Endodermal cell (in vitro differentiated cells): ENCODE measurements at regions not wholly inside any gene's neighbourhood (a gene's known extent, or its start where the extent isn't known, plus 50 kb on each side); places are given as distances from the start of the nearest gene placed in this dataset.

Source experiments
- DNase-seq: peaks from one replicate; pipeline ENCODE4 v3.0.0-alpha.2; 2017
- H3K27ac ChIP-seq: 2 replicates; pipeline ENCODE4 v1.5.1; 2013; ENCODE audit warnings: mild to moderate bottlenecking, low read depth, low read length, moderate library complexity
- H3K27me3 ChIP-seq: 2 replicates; pipeline ENCODE4 v1.6.1; 2013; ENCODE audit warnings: mild to moderate bottlenecking, low read length, moderate library complexity; ENCODE audit not compliant: insufficient read depth, control insufficient read depth, poor library complexity, severe bottlenecking
- H3K36me3 ChIP-seq: 2 replicates; pipeline ENCODE4 v1.7.0; 2013; ENCODE audit warnings: mild to moderate bottlenecking, low read length, moderate library complexity; ENCODE audit not compliant: control insufficient read depth, insufficient read depth
- H3K4me1 ChIP-seq: one replicate; pipeline ENCODE4 v1.7.0; 2013; ENCODE audit warnings: low read length; ENCODE audit not compliant: control insufficient read depth, insufficient read depth
- H3K4me3 ChIP-seq: 2 replicates; pipeline ENCODE4 v1.5.1; 2013; ENCODE audit warnings: mild to moderate bottlenecking, low read length, moderate library complexity
- H3K9ac ChIP-seq: 2 replicates; pipeline ENCODE4 v1.6.1; 2013; ENCODE audit warnings: mild to moderate bottlenecking, low read length, moderate library complexity; ENCODE audit not compliant: poor library complexity, severe bottlenecking; ENCODE audit errors: extremely low read depth
- H3K9me3 ChIP-seq: 2 replicates; pipeline ENCODE4 v1.6.1; 2013; ENCODE audit warnings: mild to moderate bottlenecking, low read length, moderate library complexity; ENCODE audit not compliant: control insufficient read depth
- H3K27ac Mint-ChIP-seq: 2 replicates; pipeline ENCODE4 v1.8.0; 2020; ENCODE audit warnings: mixed read lengths
- H3K27me3 Mint-ChIP-seq: 2 replicates; pipeline ENCODE4 v1.8.0; 2021; ENCODE audit warnings: mild to moderate bottlenecking, mixed read lengths; ENCODE audit not compliant: insufficient read depth
- H3K36me3 Mint-ChIP-seq: 2 replicates; pipeline ENCODE4 v1.8.0; 2020; ENCODE audit warnings: low read depth, mixed read lengths
- H3K4me1 Mint-ChIP-seq: 2 replicates; pipeline ENCODE4 v1.8.0; 2020; ENCODE audit warnings: mixed read lengths
- H3K4me3 Mint-ChIP-seq: 2 replicates; pipeline ENCODE4 v1.8.0; 2020; ENCODE audit warnings: mild to moderate bottlenecking, moderate library complexity, mixed read lengths
- H3K9me3 Mint-ChIP-seq: 2 replicates; pipeline ENCODE4 v1.8.0; 2020; ENCODE audit warnings: mild to moderate bottlenecking, mixed read lengths
- WGBS, 2 experiments: methylation state at CpG; one replicate each; pipeline versions ENCODE4 v1.1.5 to v1.1.7; 2013; ENCODE audit warnings: missing lambda C conversion rate in 2 of 2, mixed read lengths in 1 of 2; ENCODE audit not compliant: insufficient coverage in 1 of 2, insufficient read length in 1 of 2; 5-methylcytosine and 5-hydroxymethylcytosine counted together
- TF ChIP-seq, protein P1 (sequence below): fragments of 200-600 bp; sonication (generic); conservative IDR thresholded peaks from 2 replicates; pipeline ENCODE4 v1.5.0; 2021; ENCODE audit warnings: antibody characterized with exemption, mild to moderate bottlenecking

DNA sequence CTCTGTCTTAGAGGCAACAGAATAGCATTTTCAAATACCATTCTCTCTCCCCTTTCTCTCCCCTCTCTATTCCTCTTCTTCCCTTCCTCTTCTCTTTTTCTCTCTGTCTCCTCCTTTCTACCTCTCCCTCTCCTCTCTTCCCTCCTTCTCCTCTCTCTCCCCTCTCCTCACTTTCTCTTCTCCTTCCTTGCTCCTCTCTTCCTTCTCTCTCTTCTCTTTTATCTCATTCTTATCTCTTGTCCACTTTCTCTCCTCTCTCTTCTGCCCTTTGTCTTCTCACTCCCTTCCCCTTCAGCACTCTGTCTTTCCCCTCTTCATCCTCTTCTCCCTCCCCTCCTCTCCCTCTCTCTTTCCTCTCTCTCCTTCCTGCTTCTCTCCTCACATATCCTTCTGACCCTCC lies 2265.8 kb upstream of the TENM3 start:
- no peak overlapping the region for H3K27ac Mint-ChIP-seq

DNA sequence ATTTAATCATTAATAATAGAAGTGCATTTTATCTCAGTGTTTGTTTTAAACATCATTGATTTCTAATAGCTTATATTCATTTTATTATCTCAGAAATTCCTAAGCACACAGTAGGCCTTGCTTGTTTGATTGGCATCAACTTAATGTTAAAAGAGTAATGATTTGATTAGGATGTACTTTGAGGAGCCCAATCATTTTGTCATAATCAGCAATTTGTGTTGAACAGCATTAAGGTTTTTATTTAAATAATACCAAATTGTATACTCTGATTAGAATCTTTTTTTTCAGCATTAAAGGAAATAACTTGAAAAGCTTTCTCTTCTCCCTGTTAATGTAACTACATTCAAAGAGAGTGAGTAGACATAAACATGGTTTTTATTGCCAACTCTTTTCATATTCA lies 2262.0 kb upstream of the TENM3 start:
- H3K27ac ChIP-seq = no peak overlapping the region
- Mint-ChIP-seq H3K9me3 (no peaks in the 10 kb centered on the region), H3K36me3 (no peaks in the 10 kb centered on the region), H3K27ac (no peak overlapping the region), H3K4me1 (no peaks in the 10 kb centered on the region), H3K4me3 (no peak overlapping the region), H3K27me3 (no peaks in the 10 kb centered on the region)
- no peak for DNase-seq
- H3K27me3 ChIP-seq = no peaks in the 10 kb centered on the region
- H3K4me3 ChIP-seq = no peak overlapping the region
- H3K4me1 ChIP-seq = no peaks in the 10 kb centered on the region
- TF ChIP-seq, protein P1, sequence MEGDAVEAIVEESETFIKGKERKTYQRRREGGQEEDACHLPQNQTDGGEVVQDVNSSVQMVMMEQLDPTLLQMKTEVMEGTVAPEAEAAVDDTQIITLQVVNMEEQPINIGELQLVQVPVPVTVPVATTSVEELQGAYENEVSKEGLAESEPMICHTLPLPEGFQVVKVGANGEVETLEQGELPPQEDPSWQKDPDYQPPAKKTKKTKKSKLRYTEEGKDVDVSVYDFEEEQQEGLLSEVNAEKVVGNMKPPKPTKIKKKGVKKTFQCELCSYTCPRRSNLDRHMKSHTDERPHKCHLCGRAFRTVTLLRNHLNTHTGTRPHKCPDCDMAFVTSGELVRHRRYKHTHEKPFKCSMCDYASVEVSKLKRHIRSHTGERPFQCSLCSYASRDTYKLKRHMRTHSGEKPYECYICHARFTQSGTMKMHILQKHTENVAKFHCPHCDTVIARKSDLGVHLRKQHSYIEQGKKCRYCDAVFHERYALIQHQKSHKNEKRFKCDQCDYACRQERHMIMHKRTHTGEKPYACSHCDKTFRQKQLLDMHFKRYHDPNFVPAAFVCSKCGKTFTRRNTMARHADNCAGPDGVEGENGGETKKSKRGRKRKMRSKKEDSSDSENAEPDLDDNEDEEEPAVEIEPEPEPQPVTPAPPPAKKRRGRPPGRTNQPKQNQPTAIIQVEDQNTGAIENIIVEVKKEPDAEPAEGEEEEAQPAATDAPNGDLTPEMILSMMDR = no peak
- no peaks in the 10 kb centered on the region for H3K36me3 ChIP-seq
- no peak overlapping the region for H3K9ac ChIP-seq
- H3K9me3 ChIP-seq = no peaks in the 10 kb centered on the region

More for the DNA sequence above, 2265.8 kb upstream of the TENM3 start:
- no peaks in the 10 kb centered on the region for H3K36me3 ChIP-seq
- TF ChIP-seq, protein P1 = no peak
- no peak overlapping the region for H3K9ac ChIP-seq
- H3K4me3 ChIP-seq = no peak overlapping the region
- Mint-ChIP-seq H3K27me3 (no peaks in the 10 kb centered on the region), H3K4me3 (no peak overlapping the region), H3K4me1 (no peaks in the 10 kb centered on the region), H3K9me3 (peaks cover 3% of the 10 kb centered on the region), H3K36me3 (no peaks in the 10 kb centered on the region)
- no peaks in the 10 kb centered on the region for H3K9me3 ChIP-seq
- H3K4me1 ChIP-seq = no peaks in the 10 kb centered on the region
- H3K27ac ChIP-seq = no peak overlapping the region
- DNase-seq = no peak
- no peaks in the 10 kb centered on the region for H3K27me3 ChIP-seq

DNA sequence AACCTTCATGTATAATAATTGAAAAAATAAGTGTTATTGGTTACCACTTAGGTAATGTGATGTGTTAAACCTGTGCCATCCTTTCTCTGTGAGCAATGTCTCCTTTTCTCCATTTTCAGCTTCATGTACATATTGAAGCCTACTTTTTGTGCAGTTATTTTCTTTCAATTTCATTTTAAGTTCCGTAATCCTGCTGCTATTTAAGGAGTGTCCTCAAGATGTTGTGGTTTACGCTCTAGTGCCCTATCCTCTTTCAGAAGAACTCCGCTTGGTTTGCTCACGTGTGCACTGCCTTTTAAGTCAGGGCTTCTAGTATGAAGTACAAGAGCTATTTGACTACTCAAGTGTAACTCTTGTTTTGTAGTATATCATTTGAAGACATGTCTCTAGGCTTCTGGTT lies 2253.2 kb upstream of the TENM3 start:
- H3K27ac ChIP-seq = no peak overlapping the region
- Mint-ChIP-seq H3K27me3 (no peaks in the 10 kb centered on the region), H3K9me3 (no peaks in the 10 kb centered on the region), H3K36me3 (no peaks in the 10 kb centered on the region), H3K4me1 (no peaks in the 10 kb centered on the region), H3K27ac (no peak overlapping the region), H3K4me3 (no peak overlapping the region)
- H3K27me3 ChIP-seq = no peaks in the 10 kb centered on the region
- 92 to 100% methylated on average over 1 to 4 of the region's 4 CpGs for WGBS, 2 experiments
- H3K36me3 ChIP-seq = no peaks in the 10 kb centered on the region
- no peak overlapping the region for H3K9ac ChIP-seq
- TF ChIP-seq, protein P1 = no peak
- H3K4me1 ChIP-seq = no peaks in the 10 kb centered on the region
- no peak for DNase-seq
- no peaks in the 10 kb centered on the region for H3K9me3 ChIP-seq
- no peak overlapping the region for H3K4me3 ChIP-seq
